SK-N-SH treated with all-trans-retinoic acid at 6 μM for 48 hours (cell line): ENCODE measurements at regions not wholly inside any gene's neighbourhood (a gene's known extent, or its start where the extent isn't known, plus 50 kb on each side); places are given as distances from the start of the nearest gene placed in this dataset.

Source experiments
- ARNTL ChIP-seq: fragments of 450-650 bp; formaldehyde crosslinking; IDR thresholded peaks from 2 replicates; pipeline ENCODE4 v1.5.0; 2020; ENCODE audit warnings: low read depth, mild to moderate bottlenecking, moderate library complexity, borderline replicate concordance
- CREB5 ChIP-seq: fragments of 250-450 bp; sonication (Bioruptor Pico); IDR thresholded peaks from 2 replicates; pipeline ENCODE4 v1.5.1; 2020; ENCODE audit warnings: low read depth, mild to moderate bottlenecking, moderate library complexity
- CSRNP3 ChIP-seq: fragments of 250-450 bp; sonication (Bioruptor Pico); IDR thresholded peaks from 2 replicates; pipeline ENCODE4 v1.5.1; 2021; ENCODE audit warnings: mild to moderate bottlenecking, moderate library complexity
- ESRRG ChIP-seq: fragments of 250-450 bp; sonication (Bioruptor Pico); IDR thresholded peaks from 2 replicates; pipeline ENCODE4 v1.6.1; 2021; ENCODE audit warnings: mild to moderate bottlenecking
- ISL1 ChIP-seq: fragments of 250-450 bp; sonication (Bioruptor Pico); IDR thresholded peaks from 2 replicates; pipeline ENCODE4 v2.1.2; 2022; ENCODE audit warnings: mild to moderate bottlenecking, moderate library complexity
- OSR1 ChIP-seq: fragments of 250-450 bp; sonication (Bioruptor Pico); IDR thresholded peaks from 2 replicates; pipeline ENCODE4 v1.8.0; 2022; ENCODE audit warnings: moderate library complexity, mild to moderate bottlenecking, inconsistent platforms
- PATZ1 ChIP-seq: fragments of 250-450 bp; sonication (Bioruptor Pico); IDR thresholded peaks from 2 replicates; pipeline ENCODE4 v1.8.0; 2020; ENCODE audit warnings: mild to moderate bottlenecking, moderate library complexity, borderline replicate concordance
- ZFP30 ChIP-seq: fragments of 450-650 bp; formaldehyde crosslinking; IDR thresholded peaks from 2 replicates; pipeline ENCODE4 v1.5.0; 2022; ENCODE audit warnings: mild to moderate bottlenecking, moderate library complexity

- TF ChIP-seq ZFP30 (CRISPR knock-in tag) (no peak), CSRNP3 (CRISPR knock-in tag) (no peak), OSR1 (CRISPR knock-in tag) (no peak), ARNTL (no peak), CREB5 (CRISPR knock-in tag) (no peak), ISL1 (no peak), ESRRG (CRISPR knock-in tag) (no peak), PATZ1 (CRISPR knock-in tag) (no peak)
These were observed 242.4 kb upstream of the FKBP1C start for GRCh38 chr6:62968834-62969233.
